GM18951 (cell line): ENCODE measurements at regions not wholly inside any gene's neighbourhood (a gene's known extent, or its start where the extent isn't known, plus 50 kb on each side); places are given as distances from the start of the nearest gene placed in this dataset.
"Not testable (repeated sequence)": the region's sequence is repeated elsewhere in the genome, so short reads cannot be mapped to it uniquely, and the experiment has no call there.

ENCODE experiments used
- POLR2A ChIP-seq: IDR thresholded peaks from 4 replicates; pipeline ENCODE4 v1.6.1; 2011; ENCODE audit warnings: mild to moderate bottlenecking; ENCODE audit not compliant: insufficient read length, insufficient read depth; ENCODE audit errors: extremely low read depth
- in situ Hi-C: fragments of 300-500 bp; cut with MboI; formaldehyde crosslinking; loops from one replicate; pipeline ENCODE4 v1.12.0; 2022; ENCODE audit warnings: low sequenced_read_pairs, mixed read lengths, inconsistent platforms; ENCODE audit not compliant: unreplicated experiment

- no peak for TF ChIP-seq POLR2A
- in situ Hi-C loops: loop anchor here (25.0 kb wide), 1 partner anchor 604 kb away; the partner anchor contains the start of genes GNAS and GNAS-AS1
These were observed 138.1 kb upstream of the PHACTR3 start for GRCh38 chr20:59466107-59466815.

- in situ Hi-C loops: loop anchor here (25.0 kb wide), 1 partner anchor 607 kb away; the partner anchor contains the start of genes GNAS and GNAS-AS1
- no peak for TF ChIP-seq POLR2A
These were observed 135.5 kb upstream of the PHACTR3 start for GRCh38 chr20:59468831-59469230.

- in situ Hi-C loops: loop anchor here (25.0 kb wide), 1 partner anchor 607 kb away; the partner anchor contains the start of genes GNAS and GNAS-AS1
- TF ChIP-seq POLR2A: no peak
These were observed 134.8 kb upstream of the PHACTR3 start for GRCh38 chr20:59469267-59470252.

GRCh38 chr20:59470521-59470920 lies 133.8 kb upstream of the PHACTR3 start:
- in situ Hi-C loops: loop anchor here (25.0 kb wide), 1 partner anchor 608 kb away; the partner anchor contains the start of genes GNAS and GNAS-AS1
- TF ChIP-seq POLR2A: no peak

- TF ChIP-seq POLR2A: no peak
- in situ Hi-C loops: loop anchor here (25.0 kb wide), 1 partner anchor 610 kb away; the partner anchor contains the start of genes GNAS and GNAS-AS1
These were observed 132.5 kb upstream of the PHACTR3 start for GRCh38 chr20:59471653-59472421.

GRCh38 chr20:59473742-59474141 lies 130.6 kb upstream of the PHACTR3 start:
- in situ Hi-C loops: loop anchor here (25.0 kb wide), 1 partner anchor 611 kb away; the partner anchor contains the start of genes GNAS and GNAS-AS1
- no peak for TF ChIP-seq POLR2A

GRCh38 chr20:59481067-59481466 lies 123.3 kb upstream of the PHACTR3 start:
- no peak for TF ChIP-seq POLR2A
- in situ Hi-C loops: no loop called here

- in situ Hi-C loops: no loop called here
These were observed 122.8 kb upstream of the PHACTR3 start for GRCh38 chr20:59481477-59482018.

GRCh38 chr20:59482351-59483187 lies 121.8 kb upstream of the PHACTR3 start:
- no peak for TF ChIP-seq POLR2A
- in situ Hi-C loops: no loop called here

More at GRCh38 chr20:59481477-59482018, 122.8 kb upstream of the PHACTR3 start:
- no peak for TF ChIP-seq POLR2A

GRCh38 chr20:59483481-59483880 lies 120.9 kb upstream of the PHACTR3 start:
- in situ Hi-C loops: no loop called here
- no peak for TF ChIP-seq POLR2A

- in situ Hi-C loops: no loop called here
These were observed 120.1 kb upstream of the PHACTR3 start for GRCh38 chr20:59484228-59484627.

GRCh38 chr20:59485576-59486454 lies 118.5 kb upstream of the PHACTR3 start:
- TF ChIP-seq POLR2A: no peak
- in situ Hi-C loops: no loop called here

More at GRCh38 chr20:59484228-59484627, 120.1 kb upstream of the PHACTR3 start:
- no peak for TF ChIP-seq POLR2A

- in situ Hi-C loops: not testable (repeated sequence)
These were observed 115.9 kb upstream of the PHACTR3 start for GRCh38 chr20:59488459-59488858.

- in situ Hi-C loops: not testable (repeated sequence)
These were observed 113.9 kb upstream of the PHACTR3 start for GRCh38 chr20:59490196-59491004.
